ENCODE measurements at regions not wholly inside any gene's neighbourhood (a gene's known extent, or its start where the extent isn't known, plus 50 kb on each side); places are given as distances from the start of the nearest gene placed in this dataset.

DNA sequence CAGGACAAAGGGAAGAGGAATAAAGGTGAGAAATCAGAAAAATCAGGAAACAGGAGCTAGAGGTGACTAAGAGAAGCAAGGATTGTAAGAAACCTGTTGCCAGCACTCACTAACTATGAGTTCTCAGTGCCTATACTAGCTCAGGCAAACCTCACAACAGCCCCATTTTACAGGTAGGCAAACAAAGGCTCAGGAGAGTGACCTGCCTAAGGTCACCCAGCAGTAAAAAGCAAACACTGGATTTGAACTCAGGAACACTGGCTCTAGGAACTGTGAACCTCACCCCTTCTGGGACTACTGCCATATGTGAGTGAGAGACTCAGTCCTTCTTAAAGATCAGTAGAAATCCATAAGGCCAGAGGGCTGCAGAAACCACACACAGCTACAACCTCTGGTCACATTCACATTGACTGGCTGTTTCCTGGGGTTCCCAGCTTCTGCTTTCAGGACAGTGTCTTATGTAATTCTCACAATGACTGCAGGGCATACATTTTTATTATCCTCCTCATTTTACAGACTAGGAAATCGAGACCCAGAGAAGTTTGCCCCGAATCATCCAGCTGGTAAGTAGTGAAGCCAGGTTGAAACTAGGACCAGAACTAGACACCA lies 80.7 kb upstream of the MAFB start:
- no peak for DNase-seq (ENCODE audit: low read depth, low spot score)

DNA sequence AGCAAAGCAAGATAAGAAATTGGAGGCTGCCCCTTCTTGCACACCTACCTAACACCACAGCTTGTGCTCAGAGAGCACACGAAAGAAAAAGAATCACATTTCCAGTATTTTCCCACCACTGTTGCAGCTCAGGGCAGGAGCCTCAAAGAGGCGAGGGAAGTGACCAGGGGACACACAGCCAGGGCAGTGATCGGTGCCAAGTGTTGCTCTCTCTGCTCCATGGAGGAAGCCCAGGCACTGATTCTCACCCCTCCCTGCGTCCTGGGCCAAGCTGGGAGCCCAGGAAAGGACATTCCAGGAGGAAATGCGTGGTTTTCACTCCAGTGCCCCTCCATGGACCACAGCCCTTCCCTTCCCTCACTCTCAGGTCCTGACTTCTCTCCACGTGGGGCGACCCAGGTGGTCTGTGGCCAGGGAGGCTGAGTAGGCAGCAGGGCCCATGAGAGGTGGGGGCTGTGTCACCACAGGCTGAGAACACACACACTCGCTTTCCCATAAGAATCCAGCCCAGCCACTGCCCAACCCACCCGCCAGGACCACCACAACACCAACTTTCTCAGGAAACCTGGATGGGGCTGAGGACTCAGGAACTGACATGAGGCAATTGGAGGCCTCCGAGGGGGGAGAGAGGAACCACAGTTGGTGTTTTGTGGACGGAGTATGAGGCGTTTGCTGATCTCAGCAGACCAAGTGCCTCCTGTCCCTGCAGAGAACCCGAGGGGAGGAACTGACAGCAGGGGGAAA lies 81.7 kb upstream of the MAFB start:
- no peak for DNase-seq (ENCODE audit: low read depth, low spot score)

DNA sequence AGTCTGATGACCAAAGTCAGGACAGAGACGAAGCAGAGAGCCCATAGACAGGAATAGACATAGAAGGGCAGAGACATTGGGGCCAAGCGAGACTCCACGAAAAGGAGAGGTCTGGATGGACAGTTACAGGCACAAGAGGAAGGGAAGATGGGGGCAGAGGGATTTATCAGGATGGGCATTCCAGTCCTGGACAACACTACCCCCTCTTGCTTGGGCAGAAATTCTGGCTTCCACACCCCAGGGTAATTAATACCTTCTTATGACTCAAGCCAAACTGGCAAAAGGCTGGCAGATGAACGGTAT lies 82.2 kb upstream of the MAFB start:
- DNase-seq (ENCODE audit: low read depth, low spot score), result no peak

DNA sequence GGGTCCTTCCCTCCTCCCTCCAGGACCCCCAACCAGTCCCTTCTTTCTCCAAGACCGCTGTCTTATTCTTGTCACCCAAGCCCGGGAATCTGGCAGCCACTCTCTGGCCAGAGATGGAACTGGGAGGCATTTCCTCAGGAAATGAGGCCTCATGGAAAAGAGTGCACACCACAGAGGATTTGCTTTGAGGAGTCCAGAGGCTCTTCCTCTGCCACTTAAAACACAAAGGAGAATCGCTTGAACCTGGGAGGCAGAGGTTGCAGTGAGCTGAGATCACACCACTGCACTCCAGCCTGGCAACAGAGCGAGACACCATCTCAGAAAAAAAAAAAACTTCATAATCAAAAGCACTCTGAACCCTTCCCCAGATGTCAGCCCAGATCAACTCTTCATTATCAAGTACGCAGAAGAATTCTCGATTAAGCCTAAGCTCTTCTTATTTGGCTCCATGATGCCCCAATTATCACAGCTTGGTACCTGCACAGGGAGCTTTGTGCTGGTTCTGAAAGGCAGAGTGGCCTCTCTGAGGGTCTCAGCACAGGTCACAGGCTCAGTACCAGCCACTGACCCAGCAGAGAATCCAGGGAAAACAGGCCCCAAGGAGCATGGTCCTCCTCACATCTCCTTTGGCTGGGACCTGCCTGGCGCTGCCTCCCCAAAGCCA lies 82.9 kb upstream of the MAFB start:
- DNase-seq (ENCODE audit: low read depth, low spot score), result no peak

DNA sequence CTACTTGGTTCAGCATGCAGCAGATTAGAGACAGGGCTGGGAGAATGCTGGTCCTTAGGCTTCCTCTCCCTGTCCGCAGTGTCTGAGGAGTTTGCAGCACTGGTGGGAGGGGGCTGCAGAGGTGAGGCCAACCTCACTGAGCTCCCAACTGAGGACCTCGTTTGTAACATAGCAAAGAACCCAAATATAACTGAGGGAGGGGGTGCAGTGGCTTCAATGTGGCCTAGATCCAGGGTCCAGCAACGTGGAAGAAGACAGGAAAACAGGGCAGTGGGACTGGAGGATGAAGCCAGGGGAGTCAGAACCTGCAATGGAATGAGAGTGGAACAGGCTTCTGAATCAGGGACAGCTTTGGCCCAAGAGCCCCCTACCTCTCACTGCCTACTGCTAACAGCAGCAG lies 84.3 kb upstream of the MAFB start:
- DNase-seq (ENCODE audit: low read depth, low spot score), result no peak

DNA sequence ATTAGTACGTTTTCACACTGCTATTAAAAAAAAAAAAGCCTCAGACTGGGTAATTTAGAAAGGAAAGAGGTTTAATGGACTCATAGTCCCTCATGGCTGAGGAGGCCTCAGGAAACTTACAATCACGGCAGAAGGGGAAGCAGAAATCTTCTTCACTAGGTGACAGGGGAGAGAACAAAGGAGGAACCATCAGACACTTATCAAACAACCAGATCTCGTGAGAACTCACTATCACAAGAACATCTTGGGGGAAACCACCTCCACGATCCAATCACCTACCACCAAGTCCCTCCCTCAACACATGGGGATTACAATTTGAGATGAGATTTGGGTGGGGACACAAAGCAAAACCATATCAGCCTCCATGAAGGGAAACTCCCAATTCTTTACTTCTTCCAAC lies 85.2 kb upstream of the MAFB start:
- DNase-seq (ENCODE audit: low read depth, low spot score), result no peak

DNA sequence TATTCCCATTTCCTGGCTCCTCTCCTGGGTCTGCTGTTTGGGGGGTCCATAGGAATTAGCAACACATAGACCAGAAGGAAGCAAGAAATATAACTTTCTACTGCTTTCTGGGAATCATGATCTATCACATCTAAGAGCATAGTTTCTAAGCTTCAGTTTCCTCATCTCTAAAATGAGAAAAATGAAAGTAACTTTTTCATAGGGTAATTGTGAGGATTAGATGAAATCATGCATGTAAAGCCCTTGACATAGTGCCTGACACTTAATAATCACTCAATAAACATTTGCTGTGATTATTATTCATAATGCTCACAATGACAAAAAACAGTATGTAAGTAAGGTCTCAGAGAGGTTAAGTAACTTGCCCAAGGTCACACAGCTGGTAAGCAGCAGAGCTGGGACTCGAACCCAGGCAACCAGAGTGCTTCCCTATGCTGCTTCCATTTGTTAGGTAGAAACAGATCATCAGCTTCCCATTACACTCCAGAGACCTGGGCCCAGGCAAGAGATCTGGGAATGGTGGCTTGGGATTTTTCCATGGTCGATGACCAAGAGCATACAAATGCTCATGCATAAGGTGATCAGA lies 86.6 kb upstream of the MAFB start:
- DNase-seq (ENCODE audit: low read depth, low spot score), result no peak

DNA sequence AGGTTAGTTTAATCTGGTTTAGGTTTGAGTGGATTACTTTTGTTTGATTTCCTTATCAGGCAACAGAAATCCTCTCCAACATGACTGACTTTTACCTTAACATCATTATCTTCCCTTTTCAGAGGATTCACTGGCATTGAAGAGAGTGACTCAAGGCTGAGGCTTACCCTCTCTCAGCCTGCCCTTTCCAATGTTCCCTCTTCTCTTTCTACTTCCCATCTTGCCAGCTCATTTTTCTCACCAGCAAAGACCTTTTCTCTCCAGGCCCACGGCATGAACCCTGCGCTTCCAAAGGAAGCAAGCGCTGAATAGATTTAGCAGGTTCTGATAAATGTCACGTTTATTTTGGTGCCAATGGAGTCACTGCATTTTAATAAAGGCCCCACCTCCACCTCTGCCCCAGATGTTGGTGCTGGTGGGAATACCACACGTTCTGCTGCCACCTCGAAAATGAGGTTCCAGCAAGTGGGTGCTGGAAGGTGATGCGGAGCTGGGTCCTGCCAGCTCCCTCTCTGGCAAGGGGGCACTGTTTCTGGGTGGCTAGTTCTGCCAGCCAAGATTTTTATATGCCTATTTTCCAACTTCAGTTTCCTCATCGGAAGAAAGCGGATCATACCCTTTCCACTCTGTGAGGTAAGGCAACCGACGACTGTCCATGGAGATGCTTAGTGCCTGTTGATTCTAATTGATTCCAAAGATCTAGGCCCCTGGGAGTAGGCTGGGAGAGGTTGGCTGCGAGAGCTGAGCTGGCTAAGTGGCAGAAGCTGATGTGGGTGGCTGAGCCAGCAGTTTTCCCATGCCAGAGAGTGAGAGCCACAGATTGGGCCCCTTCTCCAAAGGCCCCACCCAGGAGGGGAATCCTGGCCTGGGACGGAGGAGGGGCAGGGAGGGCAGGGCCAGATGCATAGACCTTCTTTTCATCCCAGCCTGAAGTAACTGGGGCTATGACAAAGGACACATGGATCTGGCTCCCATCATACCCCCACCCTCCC lies 87.7 kb upstream of the MAFB start:
- DNase-seq (ENCODE audit: low read depth, low spot score), result no peak

DNA sequence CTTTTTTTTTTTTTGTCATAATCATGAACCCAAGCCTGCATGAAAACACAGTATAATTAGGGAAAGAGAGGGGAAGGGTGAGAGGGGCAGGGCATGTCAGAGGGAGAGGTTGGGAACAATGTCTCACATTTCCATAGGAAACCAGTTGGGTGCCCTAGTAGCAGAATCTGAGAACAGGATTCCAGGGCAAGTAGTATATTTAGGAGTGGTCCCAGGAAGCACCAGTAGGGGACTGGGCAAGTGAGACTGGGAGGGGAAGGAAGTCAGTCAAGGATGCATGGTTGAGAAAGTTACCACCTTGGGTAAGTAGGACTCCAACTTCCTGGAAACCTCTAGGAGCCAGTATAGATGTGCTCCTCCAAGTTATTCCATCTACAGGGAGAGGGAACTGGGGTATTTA lies 88.6 kb upstream of the MAFB start:
- no peak for DNase-seq (ENCODE audit: low read depth, low spot score)

DNA sequence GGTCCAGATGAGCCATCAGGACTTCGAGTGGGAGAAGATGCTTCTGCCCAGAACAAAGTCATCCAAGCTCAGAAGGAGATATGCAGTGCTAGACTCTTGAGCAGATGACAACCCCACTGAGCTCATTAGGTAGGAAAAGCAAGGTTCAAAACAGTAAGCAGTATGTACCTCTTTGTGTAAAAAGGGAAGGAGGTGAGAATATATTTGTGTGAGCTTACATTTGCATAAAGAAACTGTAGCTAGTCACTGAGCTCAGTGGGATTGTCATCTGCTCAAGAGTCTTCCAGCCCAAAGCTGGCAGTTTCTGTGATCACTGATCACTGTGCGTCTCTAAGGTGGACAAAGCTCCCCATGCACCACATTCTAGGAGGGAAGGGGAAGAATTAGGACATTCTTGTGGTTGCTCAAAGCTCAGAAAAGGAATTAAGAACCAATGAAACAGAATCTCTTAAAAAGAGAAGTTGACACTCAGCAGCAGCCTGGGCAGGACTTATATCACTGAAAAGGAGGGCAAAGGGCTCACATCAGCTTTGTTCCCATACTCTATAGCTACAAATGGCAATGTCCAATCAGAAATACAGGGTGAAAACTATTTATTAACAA lies 90.0 kb upstream of the MAFB start:
- no peak for DNase-seq (ENCODE audit: low read depth, low spot score)

DNA sequence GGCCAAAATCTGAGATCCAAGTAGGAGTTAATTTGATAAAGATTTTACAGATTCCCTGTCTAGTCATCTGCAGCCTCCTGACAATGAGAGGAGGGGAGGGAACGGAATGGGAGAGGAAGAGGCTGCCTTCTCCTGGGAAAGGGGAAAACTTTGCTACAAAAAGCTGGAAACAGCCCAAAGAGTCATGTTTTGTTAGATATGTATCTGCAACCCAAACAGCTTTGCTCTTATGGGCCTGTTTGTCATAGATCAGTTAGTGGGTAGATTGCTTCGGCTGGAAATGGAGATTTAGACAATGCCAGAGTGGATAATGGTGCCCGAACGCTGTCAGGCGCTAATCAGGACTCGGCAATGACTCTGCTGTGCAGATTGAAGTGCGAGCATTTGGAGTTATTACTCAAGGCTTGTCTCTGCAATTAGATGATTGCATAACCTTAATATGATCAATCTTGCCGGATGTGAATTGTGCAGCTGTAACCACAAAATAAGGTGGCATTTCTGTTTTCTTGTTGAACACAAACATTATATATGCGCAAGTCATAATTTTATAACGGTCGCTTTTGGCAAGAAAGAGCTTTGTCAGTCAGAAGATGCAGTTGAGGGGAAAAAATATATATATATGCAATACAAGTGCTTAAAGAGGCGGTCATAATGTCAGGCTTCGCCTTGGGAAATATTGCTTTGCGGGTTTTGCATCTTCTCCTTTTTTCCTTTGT lies 92.4 kb upstream of the MAFB start:
- no peak for DNase-seq (ENCODE audit: low read depth, low spot score)

DNA sequence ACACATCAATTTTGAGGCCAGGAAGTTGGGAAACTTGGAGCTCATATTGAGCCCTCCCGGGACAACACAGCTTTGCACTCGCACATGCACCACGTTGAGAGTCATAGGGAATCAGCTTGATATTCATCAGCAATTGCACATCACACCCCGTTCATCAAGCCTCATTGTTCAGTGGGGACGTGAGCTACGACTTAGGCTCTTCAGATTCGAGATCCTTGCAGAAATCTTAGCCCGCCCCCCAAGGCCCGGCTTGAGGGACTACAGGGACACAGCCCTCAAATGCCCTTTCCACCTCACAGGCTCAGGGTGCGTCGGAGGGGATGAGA lies 93.0 kb upstream of the MAFB start:
- DNase-seq (ENCODE audit: low read depth, low spot score), result no peak

DNA sequence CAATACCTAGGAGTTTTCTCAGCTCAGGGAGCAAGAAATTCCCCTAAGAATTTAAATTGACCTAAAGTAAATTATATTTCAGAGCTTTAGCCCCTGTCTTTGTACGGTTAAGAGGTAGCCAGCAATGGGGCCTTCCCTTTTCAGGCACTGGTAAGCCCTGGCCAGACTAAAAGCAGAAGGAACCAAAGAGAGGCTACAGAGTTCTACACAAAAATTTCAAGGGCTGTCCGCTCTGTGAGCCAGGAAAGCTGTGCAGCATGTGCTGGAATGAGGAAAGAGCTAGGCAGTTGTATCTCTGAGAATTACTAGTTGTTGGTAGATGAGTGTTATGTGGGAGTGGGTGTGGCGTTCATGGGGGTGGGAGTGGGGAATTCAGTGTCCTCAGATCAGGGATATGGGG lies 96.3 kb upstream of the MAFB start:
- no peak for DNase-seq (ENCODE audit: low read depth, low spot score)

DNA sequence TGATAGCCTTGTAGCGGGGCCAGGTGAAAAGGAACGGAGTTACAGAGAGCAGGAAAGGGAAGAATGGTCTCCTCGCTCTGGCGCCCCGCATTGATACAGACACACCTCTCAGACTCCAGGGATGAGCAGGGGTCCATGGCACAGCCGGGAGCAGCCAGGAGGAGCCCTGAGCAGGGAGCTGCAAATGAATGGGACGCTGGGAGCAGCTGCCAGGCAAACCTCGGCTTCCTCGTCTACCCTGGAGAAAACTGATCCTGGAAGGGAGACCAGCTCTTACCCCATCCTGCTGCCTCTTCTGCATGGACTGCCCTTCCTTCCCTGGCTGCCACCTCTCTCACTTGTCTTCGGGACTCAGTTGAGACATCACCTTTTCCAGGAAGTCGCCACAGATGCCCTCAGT lies 97.3 kb upstream of the MAFB start:
- no peak for DNase-seq (ENCODE audit: low read depth, low spot score)

DNA sequence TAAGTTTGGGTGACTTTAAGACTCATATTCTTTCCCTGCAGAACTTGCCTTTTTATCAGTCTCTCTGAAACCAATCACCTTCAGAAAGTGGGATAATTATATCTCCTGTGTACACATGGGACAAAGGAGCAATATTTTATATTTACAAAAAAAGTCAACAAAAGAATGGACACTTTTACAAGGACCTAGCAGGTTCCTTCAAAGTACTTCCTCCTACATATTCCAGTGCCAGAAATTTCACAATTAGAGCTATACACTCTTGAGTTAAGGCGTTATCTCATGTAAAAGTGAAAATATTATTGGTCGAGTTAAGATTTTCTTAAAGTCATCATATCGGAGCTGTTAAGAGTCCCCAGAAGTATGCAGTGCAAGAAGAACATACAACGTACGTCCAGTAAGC lies 98.9 kb upstream of the MAFB start:
- no peak for DNase-seq (ENCODE audit: low read depth, low spot score)

DNA sequence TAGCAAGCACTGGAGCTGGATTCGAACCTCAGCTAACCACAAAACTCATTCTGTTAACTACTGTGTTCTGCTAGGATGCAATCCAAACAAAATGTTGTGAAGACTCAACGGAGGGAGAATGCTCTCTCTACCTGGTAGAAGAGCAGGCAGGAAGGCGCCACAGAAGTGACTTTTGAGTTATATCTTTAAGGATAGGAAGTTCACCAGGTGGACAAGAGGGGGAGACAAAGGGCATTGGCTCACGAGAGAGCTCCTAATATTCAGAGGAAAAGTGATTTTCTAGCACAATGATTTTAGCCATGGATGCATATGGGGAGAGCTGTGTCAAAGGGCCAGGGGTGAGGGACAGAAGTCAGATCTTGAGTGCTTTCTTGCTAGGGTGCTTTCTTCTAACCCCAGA lies 108.4 kb upstream of the MAFB start:
- no peak for DNase-seq (ENCODE audit: low read depth, low spot score)

DNA sequence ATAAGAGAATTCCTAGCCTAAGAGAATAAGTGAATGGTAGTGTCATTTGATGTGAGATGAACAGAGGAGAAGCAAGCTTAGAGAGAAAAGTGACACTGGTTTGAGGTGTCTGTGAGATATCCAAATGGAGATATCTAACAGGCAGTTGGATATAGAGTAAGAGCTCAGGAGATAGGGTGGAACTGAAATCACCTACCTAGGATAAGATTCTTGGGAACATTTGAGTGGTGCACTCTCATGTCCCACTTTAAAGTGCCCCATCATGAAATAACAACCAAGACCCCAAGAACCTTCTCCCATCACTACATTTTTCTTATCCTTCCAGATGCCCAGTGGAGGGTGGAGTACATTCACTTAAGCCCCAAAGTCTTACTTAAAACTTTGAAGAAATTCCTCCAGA lies 109.0 kb upstream of the MAFB start:
- DNase-seq (ENCODE audit: low read depth, low spot score), result no peak

DNA sequence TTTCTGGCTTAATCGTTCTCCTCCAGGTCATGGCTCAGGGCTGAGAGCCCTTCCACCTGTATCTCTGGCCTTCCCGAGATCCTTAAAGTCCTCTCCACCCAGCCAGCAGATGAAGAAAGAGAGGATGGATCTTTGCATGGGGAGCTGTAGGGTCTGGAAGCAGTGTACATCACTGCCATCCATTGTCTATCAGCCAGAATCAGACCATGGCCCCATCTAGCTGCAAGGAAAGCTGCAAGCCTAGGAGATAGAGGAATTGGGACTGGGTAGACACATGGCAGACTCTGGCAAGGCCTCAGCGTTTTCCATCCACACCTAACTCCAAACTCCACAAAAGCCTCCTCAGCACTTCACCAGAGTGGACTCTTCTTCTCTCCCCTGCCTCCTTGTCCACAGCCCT lies 113.8 kb upstream of the MAFB start:
- no peak for DNase-seq (ENCODE audit: low read depth, low spot score)

DNA sequence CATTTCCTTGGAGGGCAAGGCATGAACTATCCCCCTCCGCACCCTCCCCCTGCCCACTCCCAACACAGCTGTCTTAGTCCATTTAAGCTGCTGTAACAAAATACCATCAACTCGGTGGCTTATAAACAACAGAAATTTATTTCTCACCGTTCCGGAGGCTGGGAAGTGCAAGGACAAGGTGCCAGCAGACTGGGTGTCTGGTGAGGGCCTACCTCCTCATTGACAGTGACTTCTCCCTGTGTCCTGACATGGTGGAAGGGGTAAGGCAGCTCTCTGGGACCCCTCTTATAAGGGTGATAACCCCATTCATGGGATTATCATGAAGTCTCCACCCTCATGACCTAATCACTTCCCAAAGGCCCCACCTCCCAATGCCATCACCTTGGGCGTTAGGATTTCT lies 114.3 kb upstream of the MAFB start:
- DNase-seq (ENCODE audit: low read depth, low spot score), result no peak

DNA sequence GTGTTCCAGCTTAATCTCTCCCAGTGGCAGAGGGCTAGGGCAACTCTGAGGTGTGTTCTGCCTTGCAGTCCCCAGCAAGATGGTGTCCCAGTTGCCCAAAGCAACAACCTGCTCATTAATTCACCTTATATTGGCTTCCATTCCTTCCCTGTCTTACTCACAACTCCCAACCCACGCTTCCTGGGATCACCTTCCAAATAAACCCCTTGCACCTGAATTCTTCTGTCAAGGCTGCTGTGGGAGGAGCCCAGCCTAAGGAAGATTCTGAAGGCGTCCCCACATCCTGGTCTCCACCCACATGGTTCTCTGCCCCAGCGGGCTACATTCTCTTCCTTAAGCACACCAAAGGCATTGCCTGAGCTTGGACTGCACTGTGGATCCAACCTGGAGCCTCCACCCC lies 116.6 kb upstream of the MAFB start:
- DNase-seq (ENCODE audit: low read depth, low spot score), result no peak
